Natural killer cell treated with Interleukin-12 subunit alpha and Interleukin-12 subunit beta and Interleukin-15 and Interleukin-18, amount 100 ng/mL, for 72 hours (primary cell): ENCODE measurements at regions not wholly inside any gene's neighbourhood (a gene's known extent, or its start where the extent isn't known, plus 50 kb on each side); places are given as distances from the start of the nearest gene placed in this dataset.
"Not testable (repeated sequence)": the region's sequence is repeated elsewhere in the genome, so short reads cannot be mapped to it uniquely, and the experiment has no call there.

Experiments used
- ATAC-seq, 2 donors: fragments of 150-1000 bp; cut with Tn5 transposase in 1 of 2; sonication (Bioruptor Pico), chemical (Tn5 transposase) in 1 of 2; 2 replicates each; pipeline ENCODE4 v1.10.0; 2021
- DNase-seq: peaks from one replicate; pipeline ENCODE4 v3.0.0; 2022; ENCODE audit warnings: low spot score
- H3K27ac Mint-ChIP-seq, 2 donors: 1 replicate in 1 of 2; 2 replicates in 1 of 2; pipeline ENCODE4 v1.8.0; 2022; ENCODE audit warnings: mixed read lengths in 2 of 2, mild to moderate bottlenecking in 1 of 2, moderate library complexity in 1 of 2
- H3K27me3 Mint-ChIP-seq, 2 donors: 1 replicate in 1 of 2; 2 replicates in 1 of 2; pipeline ENCODE4 v1.8.0; 2022; ENCODE audit warnings: mixed read lengths in 2 of 2
- H3K36me3 Mint-ChIP-seq: one replicate; pipeline ENCODE4 v1.8.0; 2022; ENCODE audit warnings: mixed read lengths
- H3K4me1 Mint-ChIP-seq, 2 donors: 1 replicate in 1 of 2; 2 replicates in 1 of 2; pipeline ENCODE4 v1.8.0; 2022; ENCODE audit warnings: low read depth in 2 of 2, mixed read lengths in 2 of 2, mild to moderate bottlenecking in 1 of 2
- H3K4me3 Mint-ChIP-seq: one replicate; pipeline ENCODE4 v1.8.0; 2022; ENCODE audit warnings: mixed read lengths
- H3K9me3 Mint-ChIP-seq: 2 replicates; pipeline ENCODE4 v1.8.0; 2022; ENCODE audit warnings: mixed read lengths

DNA sequence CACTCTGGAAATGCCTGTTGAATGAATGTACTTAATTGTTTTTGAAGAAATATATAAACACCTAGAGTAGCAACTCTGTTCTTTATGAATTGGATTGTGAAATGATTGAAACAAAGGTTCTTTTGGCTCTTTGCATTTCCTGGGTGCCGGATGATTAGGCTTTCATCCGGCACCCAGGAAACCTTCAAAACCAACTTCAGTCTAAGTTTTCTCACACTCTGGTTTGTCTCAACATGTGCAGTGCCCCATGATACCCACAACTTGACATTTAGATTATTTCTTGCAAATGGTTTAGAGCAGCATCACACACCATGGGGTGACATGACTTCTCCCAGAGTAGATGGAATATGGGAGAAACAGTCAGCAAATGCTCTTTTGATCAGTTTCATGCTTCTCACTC, 354.9 kb downstream of the BARHL2 start:
- no peak for ATAC-seq
- Mint-ChIP-seq H3K9me3 (no peaks in the 10 kb centered on the region), H3K36me3 (peaks cover 7% of the 10 kb centered on the region), H3K4me3 (no peak overlapping the region), H3K4me1 (peaks cover 0 to 5% of the 10 kb centered on the region in 2 donors), H3K27me3 (peaks cover 14 to 18% of the 10 kb centered on the region in 2 donors), H3K27ac (no peak overlapping the region)
- DNase-seq: no peak

DNA sequence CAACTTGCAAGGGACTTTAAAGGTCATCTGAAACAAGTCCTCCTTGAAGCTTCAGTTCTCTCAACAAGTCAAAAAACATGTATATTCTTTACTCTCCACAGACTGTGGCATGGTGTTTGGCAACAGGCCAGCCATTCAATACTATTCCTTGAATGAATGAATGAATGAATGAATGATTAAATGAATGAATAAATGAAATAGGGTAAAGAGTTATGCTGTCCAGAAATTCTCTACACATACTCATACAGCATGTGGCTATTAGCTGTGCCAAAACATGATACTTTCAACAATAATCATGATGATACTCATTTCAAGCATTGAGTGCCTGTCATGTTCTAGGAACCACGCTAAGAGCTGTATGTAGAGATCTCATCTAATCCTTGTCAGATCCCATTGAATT, 356.1 kb downstream of the BARHL2 start:
- no peak overlapping the region for H3K4me3 Mint-ChIP-seq
- ATAC-seq (no peak), DNase-seq (no peak)
- peaks cover 7% of the 10 kb centered on the region for H3K36me3 Mint-ChIP-seq
- H3K9me3 Mint-ChIP-seq: no peaks in the 10 kb centered on the region
- H3K4me1 Mint-ChIP-seq: peaks cover 0 to 5% of the 10 kb centered on the region in 2 donors
- peaks cover 14 to 18% of the 10 kb centered on the region in 2 donors for H3K27me3 Mint-ChIP-seq
- no peak overlapping the region for H3K27ac Mint-ChIP-seq

DNA sequence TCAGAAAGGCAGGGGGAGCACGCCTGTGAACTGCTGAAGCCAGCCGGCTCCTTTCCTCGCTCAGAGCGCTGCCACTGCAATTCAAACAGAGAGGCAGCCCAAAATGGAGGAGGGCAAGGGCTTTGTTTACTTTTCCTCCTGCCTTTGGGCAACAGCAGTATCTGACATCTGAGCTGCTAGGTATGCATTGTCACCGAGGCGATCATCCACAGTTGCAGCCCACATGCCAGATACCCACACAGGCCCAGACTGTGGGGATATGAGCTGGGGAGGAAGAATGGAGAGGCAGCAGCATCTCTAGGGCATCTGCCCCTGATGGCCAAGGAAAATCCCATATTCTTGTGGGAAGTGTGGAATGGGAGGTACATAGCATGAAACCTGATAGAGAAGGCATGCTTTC, 357.1 kb downstream of the BARHL2 start:
- ATAC-seq: no peak
- Mint-ChIP-seq H3K27me3 (peaks cover 14% of the 10 kb centered on the region in 2 donors), H3K36me3 (peaks cover 4% of the 10 kb centered on the region)

DNA sequence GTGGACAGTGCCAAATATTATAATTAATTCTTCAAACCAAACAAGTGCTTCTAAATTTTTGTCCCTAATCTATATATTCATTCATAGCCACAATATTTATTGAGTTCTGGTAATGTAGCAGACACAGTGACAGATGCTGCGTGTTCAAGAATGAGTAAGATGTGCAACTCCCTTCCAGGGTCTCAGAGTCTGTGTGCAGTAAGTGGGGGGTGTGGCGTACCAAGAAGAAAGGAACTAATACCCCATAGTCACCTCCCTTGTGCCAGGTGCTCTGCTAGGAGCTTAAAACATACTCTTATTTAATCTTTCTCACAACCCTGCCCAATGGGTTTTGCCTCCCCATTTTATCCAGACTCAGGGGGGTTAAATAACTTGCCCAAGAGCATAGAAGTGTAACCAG, 358.7 kb downstream of the BARHL2 start:
- Mint-ChIP-seq H3K4me3 (no peak overlapping the region), H3K27me3 (peaks cover 7 to 9% of the 10 kb centered on the region in 2 donors)

More for the DNA sequence above, 357.1 kb downstream of the BARHL2 start:
- peaks cover 0 to 5% of the 10 kb centered on the region in 2 donors for H3K4me1 Mint-ChIP-seq
- H3K4me3 Mint-ChIP-seq: no peak overlapping the region
- H3K9me3 Mint-ChIP-seq: no peaks in the 10 kb centered on the region
- no peak overlapping the region for H3K27ac Mint-ChIP-seq
- no peak for DNase-seq

DNA sequence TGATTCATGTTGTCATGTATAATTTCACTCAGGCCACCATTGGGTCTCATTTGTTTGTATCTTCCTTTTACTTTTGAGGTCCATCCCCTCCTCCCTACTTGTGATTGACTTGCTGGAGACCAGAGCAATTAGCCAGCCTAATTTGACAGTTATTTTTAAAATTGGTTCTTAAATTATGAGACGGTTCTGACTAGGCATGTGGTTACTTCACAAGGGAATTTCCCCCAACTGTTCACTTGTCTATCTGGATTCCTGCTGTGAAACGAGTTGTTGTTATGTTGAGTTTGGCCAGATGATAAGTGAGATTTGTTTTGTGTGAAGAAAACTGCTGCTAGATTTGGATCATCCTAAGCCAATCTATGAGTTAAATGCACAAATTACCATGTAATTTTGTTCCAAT, 359.1 kb downstream of the BARHL2 start:
- DNase-seq (no peak), ATAC-seq (no peak)
- H3K4me3 Mint-ChIP-seq: no peak overlapping the region
- no peaks in the 10 kb centered on the region for H3K9me3 Mint-ChIP-seq
- peaks cover 0 to 2% of the 10 kb centered on the region in 2 donors for H3K4me1 Mint-ChIP-seq
- no peaks in the 10 kb centered on the region for H3K36me3 Mint-ChIP-seq
- H3K27ac Mint-ChIP-seq: no peak overlapping the region
- H3K27me3 Mint-ChIP-seq: peaks cover 7 to 9% of the 10 kb centered on the region in 2 donors

More for the DNA sequence above, 358.7 kb downstream of the BARHL2 start:
- no peaks in the 10 kb centered on the region for H3K36me3 Mint-ChIP-seq
- H3K9me3 Mint-ChIP-seq: no peaks in the 10 kb centered on the region
- DNase-seq: no peak
- H3K4me1 Mint-ChIP-seq: peaks cover 0 to 5% of the 10 kb centered on the region in 2 donors
- ATAC-seq: no peak
- no peak overlapping the region for H3K27ac Mint-ChIP-seq

DNA sequence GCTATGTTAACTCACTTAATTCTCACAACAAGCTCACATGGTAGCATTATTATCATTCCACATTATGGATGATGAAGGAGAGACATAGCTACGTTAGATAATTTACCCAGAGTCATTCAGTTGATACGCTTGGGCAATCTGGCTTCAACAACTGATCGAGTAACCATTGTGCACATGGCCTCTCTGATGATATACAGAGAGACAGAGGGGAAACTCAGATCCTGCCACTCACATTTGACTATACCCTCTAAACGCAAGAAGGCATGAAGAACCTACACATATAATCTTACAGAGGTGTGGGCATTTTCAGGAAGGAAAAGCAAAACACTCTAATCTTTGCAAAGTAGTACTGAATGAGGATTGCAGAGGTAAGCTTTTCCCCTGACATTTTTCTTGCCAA, 360.1 kb downstream of the BARHL2 start:
- no peak overlapping the region for H3K4me3 Mint-ChIP-seq
- no peak overlapping the region for H3K27ac Mint-ChIP-seq
- H3K9me3 Mint-ChIP-seq: no peaks in the 10 kb centered on the region
- no peaks in the 10 kb centered on the region for H3K36me3 Mint-ChIP-seq
- no peaks in the 10 kb centered on the region for H3K4me1 Mint-ChIP-seq
- peaks cover 7 to 9% of the 10 kb centered on the region in 2 donors for H3K27me3 Mint-ChIP-seq
- ATAC-seq (no peak), DNase-seq (no peak)

DNA sequence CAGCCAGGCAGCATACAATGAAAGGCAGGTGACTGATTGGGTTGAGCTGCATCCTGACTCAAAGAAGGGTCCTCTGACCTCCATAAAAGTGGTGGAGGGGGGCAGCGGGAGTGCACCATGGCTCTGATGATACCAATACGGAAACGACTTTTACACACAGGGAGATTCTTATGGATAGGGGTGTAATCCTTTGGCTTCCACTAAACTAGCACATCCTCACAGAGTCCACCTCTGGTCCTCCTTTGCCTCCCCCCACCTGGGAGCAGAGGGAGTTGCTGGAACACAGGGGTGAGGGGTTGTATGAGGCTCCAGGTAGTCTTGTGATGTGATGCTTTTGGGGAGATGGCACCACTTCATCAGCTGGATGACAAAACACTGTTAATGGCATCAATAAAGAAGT, 361.0 kb downstream of the BARHL2 start:
- H3K9me3 Mint-ChIP-seq: no peaks in the 10 kb centered on the region
- no peaks in the 10 kb centered on the region for H3K4me1 Mint-ChIP-seq
- H3K4me3 Mint-ChIP-seq: no peak overlapping the region
- H3K36me3 Mint-ChIP-seq: no peaks in the 10 kb centered on the region
- ATAC-seq: no peak
- no peak for DNase-seq
- peaks cover 7 to 9% of the 10 kb centered on the region in 2 donors for H3K27me3 Mint-ChIP-seq
- no peak overlapping the region for H3K27ac Mint-ChIP-seq

DNA sequence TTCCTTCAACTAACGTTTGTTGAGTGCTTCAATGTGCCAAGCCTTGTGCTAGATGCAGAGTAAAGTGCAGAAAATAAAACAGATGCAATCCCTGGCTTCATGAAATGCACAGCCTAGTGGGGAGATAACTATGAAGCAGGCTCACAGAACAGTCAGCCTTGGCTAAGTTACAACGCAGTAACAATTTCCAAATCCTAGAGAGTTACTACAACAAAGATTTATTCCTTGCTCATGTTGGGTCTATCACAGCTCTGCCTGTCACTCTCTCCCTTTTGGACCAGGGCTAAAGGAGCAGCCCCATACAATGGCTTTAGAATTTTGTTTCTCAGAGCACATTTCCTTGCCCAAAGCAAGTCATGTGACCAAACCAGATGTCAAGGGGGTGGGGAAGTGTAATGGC, 359.8 kb downstream of the ZNF326 start:
- H3K4me1 Mint-ChIP-seq: no peaks in the 10 kb centered on the region
- ATAC-seq (no peak), DNase-seq (no peak)
- H3K27me3 Mint-ChIP-seq: peaks cover 7% of the 10 kb centered on the region in 2 donors
- no peak overlapping the region for H3K27ac Mint-ChIP-seq
- H3K9me3 Mint-ChIP-seq: no peaks in the 10 kb centered on the region
- H3K4me3 Mint-ChIP-seq: no peak overlapping the region
- no peaks in the 10 kb centered on the region for H3K36me3 Mint-ChIP-seq

DNA sequence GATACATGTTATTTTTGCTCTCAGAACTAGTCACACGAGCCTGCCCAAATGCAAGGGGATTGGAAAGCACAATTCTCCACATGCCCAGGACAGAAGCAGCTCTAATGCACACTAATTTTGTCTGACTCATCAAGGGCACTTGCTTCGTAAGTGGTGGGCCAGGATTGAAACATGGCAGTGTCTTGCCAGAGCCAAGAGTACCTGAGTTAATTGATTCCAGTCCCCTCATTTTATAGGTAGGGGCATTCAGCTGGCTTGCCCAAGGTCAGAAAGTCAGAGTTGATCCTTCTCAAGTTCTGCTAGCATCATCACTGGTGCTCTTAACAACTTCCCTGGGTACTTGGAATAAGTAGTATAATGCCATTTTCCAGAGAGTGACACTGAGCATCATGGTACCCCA, 356.1 kb downstream of the ZNF326 start:
- Mint-ChIP-seq H3K27me3 (peaks cover 5 to 8% of the 10 kb centered on the region in 2 donors), H3K27ac (no peak overlapping the region), H3K4me3 (no peak overlapping the region), H3K36me3 (peaks cover 7% of the 10 kb centered on the region), H3K9me3 (no peaks in the 10 kb centered on the region), H3K4me1 (no peaks in the 10 kb centered on the region)
- ATAC-seq: no peak
- DNase-seq: no peak

DNA sequence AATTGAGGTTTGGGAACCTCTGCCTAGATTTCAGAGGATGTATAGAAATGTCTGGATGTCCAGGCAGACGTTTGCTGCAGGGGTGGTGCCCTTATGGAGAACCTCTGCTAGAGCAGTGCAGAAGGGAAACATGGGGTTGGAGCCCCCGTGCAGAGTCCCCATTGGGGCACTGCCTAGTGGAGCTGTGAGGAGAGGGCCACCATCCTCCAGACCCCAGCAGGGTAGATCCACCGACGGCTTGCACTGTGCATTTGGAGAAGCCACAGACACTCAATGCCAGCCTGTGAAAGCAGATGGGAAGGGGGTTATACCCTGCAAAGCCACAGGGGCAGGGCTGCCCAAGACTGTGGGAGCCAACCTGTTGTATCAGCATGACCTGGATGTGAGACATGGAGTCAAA, 354.6 kb downstream of the ZNF326 start:
- Mint-ChIP-seq H3K9me3 (no peaks in the 10 kb centered on the region), H3K27me3 (peaks cover 11 to 23% of the 10 kb centered on the region in 2 donors), H3K4me3 (no peak overlapping the region), H3K27ac (no peak overlapping the region), H3K36me3 (peaks cover 7% of the 10 kb centered on the region), H3K4me1 (no peaks in the 10 kb centered on the region)
- DNase-seq (no peak), ATAC-seq (no peak)

DNA sequence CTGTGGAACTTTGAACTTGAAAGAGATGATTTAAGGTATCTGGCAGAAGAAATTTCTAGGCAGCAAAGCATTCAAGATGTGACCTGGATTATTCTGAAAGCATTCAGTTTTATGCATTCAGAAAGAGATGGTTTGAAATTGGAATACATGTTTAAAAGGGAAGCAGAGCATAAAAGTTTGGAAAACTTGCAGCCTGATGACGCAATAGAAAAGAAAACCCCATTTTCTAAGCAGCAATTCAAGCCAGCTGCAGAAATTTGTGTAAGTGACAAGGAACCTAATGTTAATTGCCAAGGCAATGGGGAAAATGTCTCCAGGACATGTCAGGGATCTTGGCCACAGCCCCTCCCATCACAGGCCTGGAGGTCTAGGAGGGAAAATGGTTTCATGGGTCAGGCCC, 354.0 kb downstream of the ZNF326 start:
- Mint-ChIP-seq H3K27ac (no peak overlapping the region), H3K27me3 (peaks cover 11 to 24% of the 10 kb centered on the region in 2 donors), H3K4me1 (no peaks in the 10 kb centered on the region), H3K36me3 (peaks cover 7% of the 10 kb centered on the region), H3K4me3 (no peak overlapping the region), H3K9me3 (no peaks in the 10 kb centered on the region)
- DNase-seq: no peak
- no peak for ATAC-seq

DNA sequence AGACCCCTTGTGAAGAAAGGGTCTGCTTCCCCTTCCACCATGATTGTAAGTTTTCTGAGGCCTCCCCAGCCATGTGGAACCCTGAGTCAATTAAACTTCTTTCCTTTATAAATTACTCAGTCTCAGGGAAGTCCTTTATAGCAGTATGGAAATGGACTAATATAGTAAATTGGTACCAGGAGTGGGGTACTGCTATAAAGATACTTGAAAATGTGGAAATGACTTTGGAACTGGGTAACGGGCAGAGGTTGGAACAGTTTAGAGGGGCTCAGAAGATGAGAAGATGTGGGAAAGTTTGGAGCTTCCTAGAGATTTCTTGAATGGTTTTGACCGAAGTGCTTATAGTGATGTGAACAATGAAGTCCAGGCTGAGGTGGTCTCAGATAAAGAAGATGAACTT, 353.5 kb downstream of the ZNF326 start:
- H3K9me3 Mint-ChIP-seq, ATAC-seq, H3K36me3 Mint-ChIP-seq, DNase-seq, H3K4me3 Mint-ChIP-seq, H3K27ac Mint-ChIP-seq, H3K4me1 Mint-ChIP-seq: not testable (repeated sequence)
- peaks cover 11 to 24% of the 10 kb centered on the region in 2 donors for H3K27me3 Mint-ChIP-seq

DNA sequence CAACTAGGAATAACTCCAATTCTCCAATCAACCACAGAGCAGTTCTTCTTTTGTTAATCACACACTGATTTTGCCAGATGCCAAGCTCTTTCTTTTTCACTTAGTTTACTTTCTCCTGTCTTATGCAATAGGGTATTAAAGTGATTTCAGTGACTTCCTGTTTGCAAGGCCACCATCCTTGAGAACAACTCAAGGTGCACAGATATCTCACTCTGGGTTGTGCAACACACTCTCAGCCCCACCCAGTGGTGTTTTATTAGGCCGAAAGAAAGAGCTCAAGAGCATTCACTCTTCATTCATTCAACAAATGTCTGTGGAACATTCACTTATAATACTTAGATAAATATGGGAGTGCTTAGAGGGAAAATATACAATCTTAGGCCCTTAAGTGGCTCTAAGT, 352.5 kb downstream of the ZNF326 start:
- no peak overlapping the region for H3K27ac Mint-ChIP-seq
- no peak for ATAC-seq
- DNase-seq: no peak

DNA sequence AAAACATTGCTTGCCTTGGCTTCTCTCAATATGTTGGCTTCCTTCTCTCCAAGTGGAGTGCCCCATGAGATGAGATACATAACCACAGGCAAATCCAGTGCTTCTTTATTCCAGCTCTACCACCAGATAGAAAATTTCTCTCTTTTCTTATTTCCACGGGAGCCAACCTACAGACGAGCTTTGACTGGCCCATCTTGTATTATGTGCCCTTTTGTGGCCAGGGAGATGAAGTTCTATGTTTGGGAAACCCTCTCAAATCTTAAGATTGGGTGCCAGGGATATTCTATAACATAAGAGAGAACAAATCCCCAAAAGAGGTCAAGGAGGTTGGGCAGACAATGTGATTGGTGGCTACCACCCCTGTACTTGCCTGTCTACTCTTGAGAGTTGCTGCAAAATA, 351.8 kb downstream of the ZNF326 start:
- H3K27ac Mint-ChIP-seq: no peak overlapping the region
- H3K4me3 Mint-ChIP-seq: no peak overlapping the region
- DNase-seq (no peak), ATAC-seq (no peak)
- no peaks in the 10 kb centered on the region for H3K4me1 Mint-ChIP-seq
- peaks cover 7% of the 10 kb centered on the region for H3K36me3 Mint-ChIP-seq
- H3K9me3 Mint-ChIP-seq: no peaks in the 10 kb centered on the region
- H3K27me3 Mint-ChIP-seq: peaks cover 11 to 17% of the 10 kb centered on the region in 2 donors

More for the DNA sequence above, 352.5 kb downstream of the ZNF326 start:
- Mint-ChIP-seq H3K9me3 (no peaks in the 10 kb centered on the region), H3K4me1 (no peaks in the 10 kb centered on the region), H3K36me3 (peaks cover 7% of the 10 kb centered on the region), H3K4me3 (no peak overlapping the region), H3K27me3 (peaks cover 11 to 17% of the 10 kb centered on the region in 2 donors)

DNA sequence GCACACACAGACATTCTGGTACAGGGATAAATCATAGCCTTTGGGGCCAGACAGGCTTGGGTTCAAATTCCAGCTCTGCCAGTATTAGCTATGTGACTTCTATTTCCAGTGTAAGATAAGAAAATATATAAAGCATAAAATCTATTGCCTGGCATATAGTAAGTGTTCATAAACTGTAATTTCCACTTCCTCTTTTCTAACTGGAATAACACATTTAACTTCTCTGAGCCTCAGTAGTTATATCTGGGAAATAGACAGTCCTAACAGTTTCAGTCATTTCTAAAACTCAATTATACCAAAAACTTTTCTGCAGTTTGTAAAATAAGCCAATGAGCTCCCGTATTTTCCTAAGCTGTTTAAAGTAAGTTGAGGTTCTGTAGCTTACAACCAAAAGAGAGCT, 351.4 kb downstream of the ZNF326 start:
- Mint-ChIP-seq H3K4me3 (no peak overlapping the region), H3K36me3 (peaks cover 7% of the 10 kb centered on the region), H3K9me3 (no peaks in the 10 kb centered on the region), H3K27me3 (peaks cover 11 to 17% of the 10 kb centered on the region in 2 donors), H3K4me1 (no peaks in the 10 kb centered on the region), H3K27ac (no peak overlapping the region)
- no peak for ATAC-seq
- no peak for DNase-seq
